Endothelial cell of umbilical vein (primary cell): ENCODE measurements at regions not wholly inside any gene's neighbourhood (a gene's known extent, or its start where the extent isn't known, plus 50 kb on each side); places are given as distances from the start of the nearest gene placed in this dataset.

ENCODE experiments used
- BruUV-seq: library from RNA; stranded (reverse); fragments of 400-500 nt; replicated peaks from 2 replicates; lab custom pipeline; 2021; lab: Mats Ljungman, UMichigan
- CTCF ChIA-PET: fragments of 300-600, 350-600 bp; sonication (Branson Sonifier 250); formaldehyde crosslinking; loops from one replicate; lab custom pipeline; 2021; ENCODE audit warnings: antibody characterized with exemption, inconsistent platforms; lab: Charles Lee
- POLR2A ChIA-PET: fragments of 300-600, 350-600 bp; sonication (Branson Sonifier 250); formaldehyde crosslinking; loops from one replicate; lab custom pipeline; 2021; ENCODE audit warnings: antibody characterized with exemption, inconsistent platforms; lab: Charles Lee
- DNase-seq: peaks from one replicate; pipeline ENCODE4 v3.0.0-alpha.2; 2011; ENCODE audit warnings: low read depth, low spot score
- FAIRE-seq: peaks from 2 replicates; lab custom pipeline; 2011; peaks lifted over from hg19 to GRCh38; lab: Jason Lieb, UNC
- H2AFZ ChIP-seq: 2 replicates; pipeline ENCODE4 v1.6.0; 2012; ENCODE audit warnings: low read depth, low read length, control low read depth, inconsistent platforms
- H3K27ac ChIP-seq: 2 replicates; pipeline ENCODE4 v1.5.1; 2011; ENCODE audit warnings: low read depth, mild to moderate bottlenecking, control low read depth, low read length, moderate library complexity; ENCODE audit not compliant: insufficient read depth
- H3K27me3 ChIP-seq, 2 experiments: 2 replicates each; pipeline versions ENCODE4 v1.6.0 to v1.6.1; 2011; ENCODE audit warnings: low read length in 2 of 2, mixed read lengths in 1 of 2; ENCODE audit not compliant: control insufficient read depth in 2 of 2, insufficient read depth in 2 of 2
- H3K36me3 ChIP-seq, 2 experiments: 2 replicates in 1 of 2; 3 replicates in 1 of 2; pipeline ENCODE4 v1.5.1; 2011; ENCODE audit warnings: low read length in 2 of 2, mild to moderate bottlenecking in 1 of 2, moderate library complexity in 1 of 2; ENCODE audit not compliant: control insufficient read depth in 2 of 2, insufficient read depth in 2 of 2; ENCODE audit errors: extremely low read depth in 1 of 2
- H3K4me1 ChIP-seq: 3 replicates; pipeline ENCODE4 v1.5.1; 2011; ENCODE audit warnings: mild to moderate bottlenecking, low read length; ENCODE audit not compliant: control insufficient read depth, insufficient read depth; ENCODE audit errors: extremely low read depth
- H3K4me2 ChIP-seq: 2 replicates; pipeline ENCODE4 v1.6.1; 2011; ENCODE audit warnings: low read length, control low read depth, mixed read lengths; ENCODE audit not compliant: insufficient read depth
- H3K4me3 ChIP-seq, 3 experiments: fragments of 200-600 bp in 1 of 3; sonication (generic), shearing (Covaris generic) in 1 of 3; replicated peaks in 1 of 3; 2 replicates each; pipeline ENCODE4 v1.5.1; 2011 to 2016; ENCODE audit warnings: control low read depth in 3 of 3, low read length in 3 of 3, mild to moderate bottlenecking in 2 of 3, inconsistent platforms in 1 of 3, low read depth in 1 of 3, moderate library complexity in 1 of 3; ENCODE audit not compliant: insufficient read depth in 1 of 3
- H3K79me2 ChIP-seq: 2 replicates; pipeline ENCODE4 v1.6.0; 2012; ENCODE audit warnings: low read length, inconsistent platforms; ENCODE audit not compliant: control insufficient read depth, insufficient read depth
- H3K9ac ChIP-seq: replicated peaks from 2 replicates; pipeline ENCODE3; 2011; ENCODE audit warnings: low read length, control low read depth; ENCODE audit not compliant: insufficient read depth; ENCODE audit errors: extremely low read depth
- H3K9me1 ChIP-seq: replicated peaks from 3 replicates; pipeline ENCODE4 v1.6.0; 2011; ENCODE audit warnings: mild to moderate bottlenecking, low read length; ENCODE audit not compliant: control insufficient read depth, insufficient read depth; ENCODE audit errors: extremely low read depth
- H3K9me3 ChIP-seq: replicated peaks from 2 replicates; pipeline ENCODE4 v1.5.1; 2012; ENCODE audit warnings: low read length, inconsistent platforms; ENCODE audit not compliant: control insufficient read depth, insufficient read depth
- H4K20me1 ChIP-seq: replicated peaks from 2 replicates; pipeline ENCODE3; 2011; ENCODE audit warnings: mild to moderate bottlenecking, low read length; ENCODE audit not compliant: control insufficient read depth, insufficient read depth; ENCODE audit errors: extremely low read depth
- CTCF ChIP-seq, 2 donors: IDR thresholded peaks; 1 replicate in 1 of 2; 2 replicates in 1 of 2; pipeline ENCODE4 v1.5.1; 2011; ENCODE audit warnings: low read length in 2 of 2, mild to moderate bottlenecking in 2 of 2, moderate library complexity in 2 of 2, control low read depth in 1 of 2, inconsistent platforms in 1 of 2, low read depth in 1 of 2; ENCODE audit not compliant: insufficient read depth in 1 of 2; ENCODE audit errors: extremely low read depth in 1 of 2
- MYC ChIP-seq: IDR thresholded peaks from one replicate; pipeline ENCODE4 v1.6.1; 2011; ENCODE audit warnings: mild to moderate bottlenecking, low read depth, low read length
- POLR2AphosphoS5 ChIP-seq: IDR thresholded peaks from 2 replicates; pipeline ENCODE4 v1.6.1; 2012; ENCODE audit warnings: low read depth, mild to moderate bottlenecking, control low read depth, low read length, moderate library complexity; ENCODE audit not compliant: insufficient read depth
- dilution Hi-C: fragments of 300-500 bp; cut with MboI; formaldehyde crosslinking; loops from one replicate; pipeline ENCODE4 v1.15.0; 2019; ENCODE audit warnings: low sequenced_read_pairs; ENCODE audit not compliant: extremely low pct_ligation_motif_present
- intact Hi-C: fragments of 100-400 bp; cut with micrococcal nuclease; formaldehyde crosslinking; loops from one replicate; pipeline ENCODE4 v1.10.0; 2022

DNA sequence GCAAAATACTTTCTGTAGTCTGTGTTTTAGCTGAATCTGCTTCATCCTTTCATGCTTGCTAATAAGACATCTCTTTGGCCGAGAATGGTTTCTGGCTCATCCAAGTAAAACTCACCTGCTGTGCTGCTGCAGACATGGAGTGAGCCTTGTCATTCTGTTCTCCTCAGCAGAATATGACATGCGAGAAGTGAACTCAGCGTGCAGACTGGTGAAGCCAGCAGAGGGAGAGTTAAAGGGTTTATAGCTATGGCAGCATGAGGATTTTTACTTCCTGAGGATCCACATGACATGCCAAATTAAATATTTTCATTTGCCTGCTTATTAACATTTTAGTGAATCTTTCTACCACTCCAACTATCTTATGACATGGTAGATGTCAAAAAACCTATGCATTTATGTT lies 658.4 kb upstream of the NECTIN3 start:
- Histone ChIP-seq H3K36me3 (no peaks in the 10 kb centered on the region), H2AFZ (peak overlapping the region; percentile 25), H3K9me1 (no peaks in the 10 kb centered on the region), H3K27ac (peak overlapping the region; percentile 99), H3K79me2 (no peaks in the 10 kb centered on the region), H3K4me2 (peak overlapping the region; percentile 35), H4K20me1 (no peaks in the 10 kb centered on the region), H3K4me3 (no peak overlapping the region), H3K27me3 (no peaks in the 10 kb centered on the region), H3K9ac (peak overlapping the region; percentile 52), H3K9me3 (no peaks in the 10 kb centered on the region), H3K4me1 (peaks cover 35% of the 10 kb centered on the region)
- dilution Hi-C loops, result no loop called here
- TF ChIP-seq POLR2AphosphoS5, result no peak
- no peak for TF ChIP-seq MYC
- peak in 1 of 2 donors; percentile 3 for TF ChIP-seq CTCF (IDR thresholded peaks at IDR 0.05; ENCODE audit: extremely low read depth in 1 of 2, insufficient read depth in 1 of 2, low read depth in 1 of 2, low read length in 2 of 2)
- no peak for FAIRE-seq
- POLR2A ChIA-PET, result no interaction called here
- DNase-seq, result no peak
- CTCF ChIA-PET, result interaction anchor here (1.2 to 1.4 kb wide), 2 partner anchors 10 to 667 kb away, joined by 3 to 5 read pairs; no protein-coding TSS in a partner anchor
- intact Hi-C loops, result loop anchor here (1.0 to 10.0 kb wide), 5 partner anchors 71 to 681 kb away; no protein-coding TSS in a partner anchor
- no TSS peak for BruUV-seq
